ENCODE measurements at regions not wholly inside any gene's neighbourhood (a gene's known extent, or its start where the extent isn't known, plus 50 kb on each side); places are given as distances from the start of the nearest gene placed in this dataset.
A peak's percentile ranks its signal among the peaks of the same experiment; 100 is the strongest.

DNA sequence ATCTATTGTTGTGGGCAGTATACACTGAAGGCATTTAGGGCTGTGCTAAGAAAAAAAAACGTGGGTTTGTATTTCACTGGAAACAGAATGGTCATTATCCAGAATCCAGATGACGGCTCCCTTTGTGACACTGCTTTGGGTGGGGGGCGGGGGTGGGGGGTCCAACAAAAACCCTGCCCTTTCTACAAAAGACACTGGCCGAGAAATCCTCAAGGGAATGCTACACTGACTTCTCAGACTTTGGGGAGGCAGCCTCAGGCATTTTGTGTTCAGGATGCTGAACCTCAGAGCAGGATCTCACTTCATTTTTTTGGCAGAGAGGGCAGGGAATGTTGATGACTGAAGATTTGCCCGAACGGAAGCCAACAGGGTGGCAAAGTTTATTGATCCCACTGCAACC lies 417.1 kb downstream of the HRH4 start:
- TF ChIP-seq, protein P1, sequence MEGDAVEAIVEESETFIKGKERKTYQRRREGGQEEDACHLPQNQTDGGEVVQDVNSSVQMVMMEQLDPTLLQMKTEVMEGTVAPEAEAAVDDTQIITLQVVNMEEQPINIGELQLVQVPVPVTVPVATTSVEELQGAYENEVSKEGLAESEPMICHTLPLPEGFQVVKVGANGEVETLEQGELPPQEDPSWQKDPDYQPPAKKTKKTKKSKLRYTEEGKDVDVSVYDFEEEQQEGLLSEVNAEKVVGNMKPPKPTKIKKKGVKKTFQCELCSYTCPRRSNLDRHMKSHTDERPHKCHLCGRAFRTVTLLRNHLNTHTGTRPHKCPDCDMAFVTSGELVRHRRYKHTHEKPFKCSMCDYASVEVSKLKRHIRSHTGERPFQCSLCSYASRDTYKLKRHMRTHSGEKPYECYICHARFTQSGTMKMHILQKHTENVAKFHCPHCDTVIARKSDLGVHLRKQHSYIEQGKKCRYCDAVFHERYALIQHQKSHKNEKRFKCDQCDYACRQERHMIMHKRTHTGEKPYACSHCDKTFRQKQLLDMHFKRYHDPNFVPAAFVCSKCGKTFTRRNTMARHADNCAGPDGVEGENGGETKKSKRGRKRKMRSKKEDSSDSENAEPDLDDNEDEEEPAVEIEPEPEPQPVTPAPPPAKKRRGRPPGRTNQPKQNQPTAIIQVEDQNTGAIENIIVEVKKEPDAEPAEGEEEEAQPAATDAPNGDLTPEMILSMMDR (conservative IDR thresholded peaks at IDR 0.05; ENCODE audit: low read depth, low read length): no peak
- H3K4me3 ChIP-seq (ENCODE audit: low read length): no peak overlapping the region
- no peak for DNase-seq (ENCODE audit: low read depth)

GRCh38 chr18:24878289-24878688 lies 417.9 kb downstream of the HRH4 start:
- DNase-seq (ENCODE audit: low read depth): peak; percentile 22
- TF ChIP-seq, protein P1 (conservative IDR thresholded peaks at IDR 0.05; ENCODE audit: low read depth, low read length): peak; percentile 58
- no peak overlapping the region for H3K4me3 ChIP-seq (ENCODE audit: low read length)

GRCh38 chr18:24885276-24885675 lies 424.8 kb downstream of the HRH4 start:
- TF ChIP-seq, protein P1 (conservative IDR thresholded peaks at IDR 0.05; ENCODE audit: low read depth, low read length): no peak

DNA sequence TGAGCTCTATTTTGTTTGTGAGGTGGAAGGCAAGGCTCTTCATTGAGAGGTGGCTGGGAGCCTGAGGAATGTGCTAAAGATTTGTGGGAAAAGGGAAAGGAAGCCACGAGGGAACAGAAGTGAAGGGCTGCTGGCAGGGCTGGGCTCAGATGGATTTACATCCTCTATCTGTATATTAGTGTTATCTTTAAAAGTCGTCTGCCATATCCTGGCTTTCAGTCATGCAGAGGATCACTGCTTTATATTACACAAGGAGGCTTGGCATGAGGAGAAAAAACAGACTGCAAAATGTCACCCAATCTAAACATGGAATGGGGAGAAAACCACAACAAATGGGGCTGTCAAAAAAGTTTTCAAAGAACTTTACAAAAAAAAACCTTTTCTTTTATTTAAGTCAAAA lies 434.4 kb downstream of the HRH4 start:
- no peak for DNase-seq (ENCODE audit: low read depth)
- H3K4me3 ChIP-seq (ENCODE audit: low read length): no peak overlapping the region
- TF ChIP-seq, protein P1 (conservative IDR thresholded peaks at IDR 0.05; ENCODE audit: low read depth, low read length): no peak

More at GRCh38 chr18:24885276-24885675, 424.8 kb downstream of the HRH4 start:
- no peak for DNase-seq (ENCODE audit: low read depth)
- H3K4me3 ChIP-seq (ENCODE audit: low read length): no peak overlapping the region

DNA sequence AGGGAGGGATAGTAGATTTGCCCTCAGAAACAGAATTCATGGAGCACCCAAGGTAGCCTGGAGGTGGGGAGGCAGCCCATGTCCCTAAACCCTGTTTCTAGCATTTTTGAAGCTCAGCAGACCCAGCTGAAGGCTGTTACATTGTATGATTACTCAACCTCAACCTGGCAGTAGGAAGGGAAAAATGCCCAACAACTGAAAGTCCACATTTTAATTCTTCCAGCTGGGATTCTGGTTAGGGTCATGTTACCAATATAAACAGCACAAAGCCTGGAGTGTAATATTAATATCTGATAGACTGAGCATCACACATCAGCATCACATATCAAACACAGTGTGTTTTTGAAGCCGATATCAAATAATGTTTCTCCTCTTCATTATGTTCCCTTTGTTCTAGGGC lies 437.0 kb downstream of the HRH4 start:
- DNase-seq (ENCODE audit: low read depth): no peak
- H3K4me3 ChIP-seq (ENCODE audit: low read length): no peak overlapping the region
- TF ChIP-seq, protein P1 (conservative IDR thresholded peaks at IDR 0.05; ENCODE audit: low read depth, low read length): no peak

GRCh38 chr18:24910221-24910620 lies 441.7 kb downstream of the ZNF521 start:
- TF ChIP-seq, protein P1 (conservative IDR thresholded peaks at IDR 0.05; ENCODE audit: low read depth, low read length): no peak
- no peak overlapping the region for H3K4me3 ChIP-seq (ENCODE audit: low read length)
- no peak for DNase-seq (ENCODE audit: low read depth)

- no peak for DNase-seq (ENCODE audit: low read depth)
- no peak overlapping the region for H3K4me3 ChIP-seq (ENCODE audit: low read length)
- TF ChIP-seq, protein P1 (conservative IDR thresholded peaks at IDR 0.05; ENCODE audit: low read depth, low read length): no peak
These were observed 438.3 kb downstream of the ZNF521 start for GRCh38 chr18:24913507-24914170.

Measured in retinal pigment epithelial cell (primary cell).